DND-41 (cell line): ENCODE measurements at regions not wholly inside any gene's neighbourhood (a gene's known extent, or its start where the extent isn't known, plus 50 kb on each side); places are given as distances from the start of the nearest gene placed in this dataset.
A peak's percentile ranks its signal among the peaks of the same experiment; 100 is the strongest.

ENCODE experiments used
- ATAC-seq: fragments of 200-7000 bp; cut with Tn5 transposase; 3 replicates; pipeline ENCODE4 v1.9.1; 2021; ENCODE audit warnings: low read depth; ENCODE audit not compliant: insufficient read depth
- DNase-seq: peaks from one replicate; pipeline ENCODE4 v3.0.0-alpha.2; 2020
- H2AFZ ChIP-seq: 2 replicates; pipeline ENCODE4 v1.6.0; 2012; ENCODE audit warnings: low read depth, low read length
- H3K27ac ChIP-seq: 2 replicates; pipeline ENCODE4 v1.5.1; 2012; ENCODE audit warnings: low read length, inconsistent platforms
- H3K27me3 ChIP-seq: fragments of 200-600 bp; sonication (generic); 2 replicates; pipeline ENCODE4 v1.6.0; 2012; ENCODE audit warnings: low read length, mild to moderate bottlenecking, inconsistent platforms; ENCODE audit not compliant: insufficient read depth, poor library complexity
- H3K36me3 ChIP-seq: 2 replicates; pipeline ENCODE4 v1.5.1; 2012; ENCODE audit warnings: low read length, inconsistent platforms; ENCODE audit not compliant: insufficient read depth
- H3K4me1 ChIP-seq: 2 replicates; pipeline ENCODE4 v1.5.1; 2012; ENCODE audit warnings: mild to moderate bottlenecking, low read length; ENCODE audit not compliant: insufficient read depth
- H3K4me2 ChIP-seq: 2 replicates; pipeline ENCODE4 v1.6.0; 2012; ENCODE audit warnings: mild to moderate bottlenecking, moderate library complexity, low read length, inconsistent platforms; ENCODE audit not compliant: insufficient read depth
- H3K4me3 ChIP-seq, 2 experiments: fragments of 200-600 bp in 1 of 2; shearing (Covaris generic) in 1 of 2; 2 replicates each; pipeline ENCODE4 v1.5.1; 2012 to 2016; ENCODE audit warnings: inconsistent platforms in 2 of 2, low read length in 2 of 2, mild to moderate bottlenecking in 2 of 2, low read depth in 1 of 2, moderate library complexity in 1 of 2
- H3K79me2 ChIP-seq: 2 replicates; pipeline ENCODE4 v1.6.0; 2012; ENCODE audit warnings: low read length, inconsistent platforms; ENCODE audit not compliant: insufficient read depth
- H3K9ac ChIP-seq: 2 replicates; pipeline ENCODE4 v1.6.0; 2012; ENCODE audit warnings: low read depth, mild to moderate bottlenecking, inconsistent platforms, low read length, moderate library complexity
- H3K9me3 ChIP-seq: 2 replicates; pipeline ENCODE4 v1.5.1; 2012; ENCODE audit warnings: low read length, moderate library complexity, mild to moderate bottlenecking, inconsistent platforms; ENCODE audit not compliant: insufficient read depth, severe bottlenecking
- H4K20me1 ChIP-seq: 2 replicates; pipeline ENCODE4 v1.6.0; 2012; ENCODE audit warnings: low read length; ENCODE audit not compliant: insufficient read depth
- CTCF ChIP-seq: IDR thresholded peaks from 2 replicates; pipeline ENCODE4 v1.5.1; 2012; ENCODE audit warnings: borderline replicate concordance, low read length, moderate library complexity, mild to moderate bottlenecking; ENCODE audit not compliant: poor library complexity, severe bottlenecking; ENCODE audit errors: extremely low read depth
- EZH2 ChIP-seq: IDR thresholded peaks from 3 replicates; pipeline ENCODE4 v1.6.1; 2012; ENCODE audit warnings: borderline replicate concordance, low read depth, mild to moderate bottlenecking, moderate library complexity, low read length, inconsistent platforms; ENCODE audit not compliant: severe bottlenecking

- Histone ChIP-seq H3K9me3 (no peaks in the 10 kb centered on the region), H3K79me2 (no peaks in the 10 kb centered on the region), H3K4me3 (0 out of 4 replicates have a peak overlapping the region, but pooled peaks of 1 of the 2 experiments have one; percentile 62), H3K36me3 (no peaks in the 10 kb centered on the region), H4K20me1 (no peaks in the 10 kb centered on the region), H3K4me1 (peaks cover 19% of the 10 kb centered on the region; the same call in 1 of the 2 replicates), H3K27me3 (peaks cover 26% of the 10 kb centered on the region), H3K27ac (no peak overlapping the region), H3K9ac (peak overlapping the region; percentile 57; the same call in 1 of the 2 replicates), H3K4me2 (peak overlapping the region; percentile 66), H2AFZ (peak overlapping the region; percentile 82)
- ATAC-seq (no peak), DNase-seq (no peak)
- TF ChIP-seq CTCF (no peak), EZH2 (no peak)
These were observed 419.5 kb upstream of the NAALADL2 start for GRCh38 chr3:174439331-174440252.

GRCh38 chr3:174440253-174440701 is 418.9 kb upstream of the NAALADL2 start:
- Histone ChIP-seq H3K9me3 (no peaks in the 10 kb centered on the region), H3K27me3 (peaks cover 26% of the 10 kb centered on the region), H3K4me1 (peaks cover 19% of the 10 kb centered on the region; the same call in 1 of the 2 replicates), H3K27ac (no peak overlapping the region), H3K36me3 (no peaks in the 10 kb centered on the region), H2AFZ (peak overlapping the region; percentile 82), H3K4me2 (peak overlapping the region; percentile 66), H4K20me1 (no peaks in the 10 kb centered on the region), H3K4me3 (peak overlapping the region; percentile 35 to 62; a peak in 2 of 4 replicates), H3K9ac (peak overlapping the region; percentile 57), H3K79me2 (no peaks in the 10 kb centered on the region)
- DNase-seq, result peak; percentile 4
- TF ChIP-seq CTCF (no peak), EZH2 (no peak)
- ATAC-seq, result no peak

- Histone ChIP-seq H3K4me3 (peak overlapping the region; percentile 35 to 62; a peak in 3 of 4 replicates), H2AFZ (peak overlapping the region; percentile 82), H3K36me3 (no peaks in the 10 kb centered on the region), H3K79me2 (no peaks in the 10 kb centered on the region), H3K9ac (peak overlapping the region; percentile 57), H3K27ac (no peak overlapping the region), H3K9me3 (no peaks in the 10 kb centered on the region), H4K20me1 (no peaks in the 10 kb centered on the region), H3K4me2 (peak overlapping the region; percentile 66), H3K4me1 (peaks cover 19% of the 10 kb centered on the region; the same call in 1 of the 2 replicates), H3K27me3 (peaks cover 26% of the 10 kb centered on the region)
- ATAC-seq (peak; percentile 82), DNase-seq (peak; percentile 77)
- TF ChIP-seq CTCF, result no peak
- TF ChIP-seq EZH2, result no peak
These were observed 418.2 kb upstream of the NAALADL2 start for GRCh38 chr3:174440741-174441587.
